Aorta (tissue), 5 donors: ENCODE measurements at regions not wholly inside any gene's neighbourhood (a gene's known extent, or its start where the extent isn't known, plus 50 kb on each side); places are given as distances from the start of the nearest gene placed in this dataset.

ENCODE experiments used
- ATAC-seq: fragments of 200-7000 bp; cut with Tn5 transposase; one replicate; pipeline ENCODE4 v1.9.1; 2022; ENCODE audit warnings: moderate library complexity; ENCODE audit not compliant: low FRiP score
- DNase-seq, 2 donors: peaks; one replicate each; pipeline ENCODE4 v3.0.0-alpha.2; 2020
- H3K27ac ChIP-seq, 2 donors: one replicate each; pipeline ENCODE4 v1.5.1; 2013; ENCODE audit warnings: low read length in 2 of 2, mild to moderate bottlenecking in 2 of 2, moderate library complexity in 2 of 2, control low read depth in 1 of 2, inconsistent platforms in 1 of 2, low read depth in 1 of 2
- H3K27me3 ChIP-seq, 2 donors: one replicate each; pipeline ENCODE4 v1.6.1; 2013; ENCODE audit warnings: control low read depth in 1 of 2, low read length in 1 of 2, mild to moderate bottlenecking in 1 of 2, moderate library complexity in 1 of 2; ENCODE audit not compliant: insufficient read depth in 2 of 2, control insufficient read depth in 1 of 2
- H3K36me3 ChIP-seq, 2 donors: one replicate each; pipeline ENCODE4 v1.6.1; 2013; ENCODE audit warnings: control low read depth in 1 of 2, low read length in 1 of 2, mild to moderate bottlenecking in 1 of 2; ENCODE audit not compliant: insufficient read depth in 2 of 2, control insufficient read depth in 1 of 2
- H3K4me1 ChIP-seq, 2 donors: one replicate each; pipeline ENCODE4 v1.6.1; 2013; ENCODE audit warnings: low read length in 2 of 2, control low read depth in 1 of 2, mild to moderate bottlenecking in 1 of 2, moderate library complexity in 1 of 2; ENCODE audit not compliant: insufficient read depth in 2 of 2, control insufficient read depth in 1 of 2
- H3K4me3 ChIP-seq, 2 donors: one replicate each; pipeline ENCODE4 v1.5.1; 2013; ENCODE audit warnings: low read length in 2 of 2, control low read depth in 1 of 2, mild to moderate bottlenecking in 1 of 2
- H3K9me3 ChIP-seq: one replicate; pipeline ENCODE4 v1.6.1; 2013; ENCODE audit warnings: mild to moderate bottlenecking, low read length; ENCODE audit not compliant: control insufficient read depth
- WGBS, 2 donors: extraction: QIAGEN DNeasy Blood & Tissue Kit; methylation state at CpG; one replicate each; pipeline ENCODE4 v1.1.7; 2013; 5-methylcytosine and 5-hydroxymethylcytosine counted together
- intact Hi-C, 2 donors: fragments of 100-400 bp; cut with DNase I; formaldehyde crosslinking; loops; one replicate each; pipeline versions ENCODE4 v1.14.2 to v1.15.0; 2022
- donor health status: healthy with polysubstance abuse.
- donor health status: Bipolar disorder and iron deficiency.
- donor health status: DM: no; HTN: no; CAD: no.
- donor health status: DM: no; HTN: no; CAD: no.
- donor health status: DM: yes; HTN: yes; CAD: no.

- Histone ChIP-seq H3K27ac (no peak overlapping the region), H3K9me3 (no peaks in the 10 kb centered on the region), H3K4me3 (no peak overlapping the region), H3K4me1 (no peaks in the 10 kb centered on the region), H3K27me3 (no peaks in the 10 kb centered on the region), H3K36me3 (no peaks in the 10 kb centered on the region)
- ATAC-seq (no peak), DNase-seq (no peak)
- intact Hi-C loops = no loop called here
- 66 to 67% methylated on average over 4 of the region's 4 CpGs for WGBS, 2 donors
Observed at GRCh38 chr4:14614840-14615239, 387.4 kb upstream of the CPEB2 start.

GRCh38 chr4:14615671-14616070 is 386.6 kb upstream of the CPEB2 start:
- Histone ChIP-seq H3K4me3 (no peak overlapping the region), H3K27me3 (no peaks in the 10 kb centered on the region), H3K9me3 (no peaks in the 10 kb centered on the region), H3K27ac (no peak overlapping the region), H3K4me1 (no peaks in the 10 kb centered on the region), H3K36me3 (no peaks in the 10 kb centered on the region)
- DNase-seq = no peak
- intact Hi-C loops = no loop called here
- 89 to 91% methylated on average over 3 of the region's 3 CpGs for WGBS, 2 donors
- ATAC-seq = no peak

- ATAC-seq = no peak
- DNase-seq = no peak
- Histone ChIP-seq H3K4me3 (no peak overlapping the region), H3K27me3 (no peaks in the 10 kb centered on the region), H3K36me3 (no peaks in the 10 kb centered on the region), H3K4me1 (no peaks in the 10 kb centered on the region), H3K27ac (no peak overlapping the region), H3K9me3 (no peaks in the 10 kb centered on the region)
- intact Hi-C loops = no loop called here
- 85 to 90% methylated on average over 1 of the region's 1 CpG for WGBS, 2 donors
Observed at GRCh38 chr4:14620567-14621141, 381.6 kb upstream of the CPEB2 start.

GRCh38 chr4:14621731-14622463 is 380.4 kb upstream of the CPEB2 start:
- no peaks in the 10 kb centered on the region for H3K4me1 ChIP-seq
- WGBS, 2 donors = 20 to 24% methylated on average over 7 of the region's 7 CpGs
- no peaks in the 10 kb centered on the region for H3K36me3 ChIP-seq
- no peak overlapping the region for H3K27ac ChIP-seq
- H3K9me3 ChIP-seq = no peaks in the 10 kb centered on the region
- intact Hi-C loops = no loop called here
- H3K4me3 ChIP-seq = no peak overlapping the region
- DNase-seq (no peak), ATAC-seq (no peak)
- H3K27me3 ChIP-seq = no peaks in the 10 kb centered on the region

DNA sequence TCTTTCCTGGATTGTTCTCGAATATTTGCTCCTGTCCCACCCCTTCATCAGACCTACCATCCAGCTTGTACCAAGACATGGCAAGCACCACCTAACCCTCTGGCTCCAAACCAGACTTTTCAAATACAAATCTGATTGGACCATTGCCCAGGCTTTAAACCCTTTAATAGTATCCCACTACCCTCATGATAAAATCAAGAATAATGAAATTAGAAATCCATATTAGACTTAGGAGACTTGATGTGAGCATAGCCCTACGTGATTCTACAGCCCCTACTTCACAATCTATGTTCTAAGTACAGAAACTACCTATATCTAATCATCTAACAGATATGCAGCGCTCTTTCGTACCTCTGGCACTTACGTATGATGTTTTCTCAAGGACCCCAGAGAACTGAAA is 375.2 kb upstream of the CPEB2 start:
- H3K27me3 ChIP-seq = no peaks in the 10 kb centered on the region
- H3K27ac ChIP-seq = no peak overlapping the region
- intact Hi-C loops = no loop called here
- ATAC-seq = no peak
- 47 to 53% methylated on average over 5 of the region's 5 CpGs for WGBS, 2 donors
- DNase-seq = no peak
- H3K4me1 ChIP-seq = no peaks in the 10 kb centered on the region
- H3K4me3 ChIP-seq = no peak overlapping the region
- no peaks in the 10 kb centered on the region for H3K9me3 ChIP-seq
- no peaks in the 10 kb centered on the region for H3K36me3 ChIP-seq

GRCh38 chr4:14631806-14632440 is 370.4 kb upstream of the CPEB2 start:
- no peak overlapping the region for H3K27ac ChIP-seq
- intact Hi-C loops = no loop called here
- no peaks in the 10 kb centered on the region for H3K36me3 ChIP-seq
- no peak for DNase-seq
- no peaks in the 10 kb centered on the region for H3K4me1 ChIP-seq
- no peak for ATAC-seq
- no peaks in the 10 kb centered on the region for H3K27me3 ChIP-seq
- H3K9me3 ChIP-seq = peaks cover 2% of the 10 kb centered on the region
- no peak overlapping the region for H3K4me3 ChIP-seq

- Histone ChIP-seq H3K9me3 (peaks cover 4% of the 10 kb centered on the region), H3K27ac (no peak overlapping the region), H3K4me3 (no peak overlapping the region), H3K27me3 (no peaks in the 10 kb centered on the region), H3K4me1 (no peaks in the 10 kb centered on the region), H3K36me3 (no peaks in the 10 kb centered on the region)
- DNase-seq = no peak
- intact Hi-C loops = no loop called here
- no peak for ATAC-seq
Observed at GRCh38 chr4:14636563-14636962, 365.7 kb upstream of the CPEB2 start.

DNA sequence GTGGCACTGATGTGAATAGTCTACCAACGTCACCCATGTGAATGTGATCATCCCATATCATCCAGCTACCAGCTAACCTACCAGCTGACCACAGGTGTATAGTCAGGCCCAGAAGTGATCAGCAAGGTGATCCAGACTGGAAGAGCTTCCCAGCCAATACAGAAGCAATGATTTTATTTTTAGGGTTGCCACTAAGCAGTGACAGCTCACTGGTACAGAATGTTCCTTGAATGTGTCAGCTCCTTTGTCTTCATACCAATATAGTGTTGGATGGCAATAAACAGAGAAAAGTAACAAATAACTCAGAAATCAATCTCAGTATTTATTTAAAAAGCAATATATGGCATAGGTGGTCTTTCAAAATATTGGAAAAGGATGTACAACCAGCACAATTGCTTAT is 361.8 kb upstream of the CPEB2 start:
- Histone ChIP-seq H3K4me1 (no peaks in the 10 kb centered on the region), H3K4me3 (no peak overlapping the region), H3K36me3 (no peaks in the 10 kb centered on the region), H3K9me3 (peaks cover 3% of the 10 kb centered on the region), H3K27me3 (no peaks in the 10 kb centered on the region), H3K27ac (no peak overlapping the region)
- DNase-seq (no peak), ATAC-seq (no peak)
- whole genome bisulfite sequencing, 2 donors = 90 to 91% methylated on average over 1 of the region's 1 CpG
- intact Hi-C loops = no loop called here

GRCh38 chr4:14641871-14642270 is 360.4 kb upstream of the CPEB2 start:
- DNase-seq (no peak), ATAC-seq (no peak)
- no peaks in the 10 kb centered on the region for H3K27me3 ChIP-seq
- 92 to 94% methylated on average over 2 of the region's 2 CpGs for WGBS, 2 donors
- no peak overlapping the region for H3K4me3 ChIP-seq
- intact Hi-C loops = no loop called here
- no peaks in the 10 kb centered on the region for H3K4me1 ChIP-seq
- H3K27ac ChIP-seq = no peak overlapping the region
- H3K9me3 ChIP-seq = peaks cover 3% of the 10 kb centered on the region
- no peaks in the 10 kb centered on the region for H3K36me3 ChIP-seq
